ENCODE measurements at regions not wholly inside any gene's neighbourhood (a gene's known extent, or its start where the extent isn't known, plus 50 kb on each side); places are given as distances from the start of the nearest gene placed in this dataset.

- Histone ChIP-seq H4K8ac (replicated peaks; ENCODE audit: insufficient read length, low read depth, low read length) (no peak overlapping the region), H3K4me1 (ENCODE audit: insufficient read depth, low read length) (no peaks in the 10 kb centered on the region), H3K18ac (ENCODE audit: insufficient read length, low read depth, low read length) (no peak overlapping the region), H3T11ph (ENCODE audit: low read length) (no peak overlapping the region), H3K27ac (ENCODE audit: insufficient read length, low read depth, low read length) (no peak overlapping the region), H3K4me2 (ENCODE audit: insufficient read depth, insufficient read length, low read length) (no peak overlapping the region), H2BK120ac (ENCODE audit: low read depth, low read length, poor library complexity, severe bottlenecking) (no peak overlapping the region), H2BK12ac (ENCODE audit: insufficient read length, low read depth, low read length) (no peak overlapping the region), H3K23ac (ENCODE audit: insufficient read length, low read depth, low read length) (no peak overlapping the region), H3K9me3 (ENCODE audit: control insufficient read depth, low read depth, low read length) (no peaks in the 10 kb centered on the region), H4K5ac (ENCODE audit: insufficient read length, low read depth, low read length) (no peak overlapping the region), H2AK5ac (ENCODE audit: insufficient read length, low read length) (no peak overlapping the region), H2BK15ac (ENCODE audit: low read depth, low read length) (no peak overlapping the region), H3K27me3 (ENCODE audit: insufficient read depth, low read length) (no peaks in the 10 kb centered on the region), H4K20me1 (ENCODE audit: control insufficient read depth, insufficient read depth, insufficient read length) (no peaks in the 10 kb centered on the region), H4K91ac (ENCODE audit: insufficient read length, low read depth, low read length) (no peak overlapping the region), H3K79me1 (ENCODE audit: insufficient read depth, low read depth, low read length, poor library complexity, severe bottlenecking) (no peaks in the 10 kb centered on the region), H3K14ac (ENCODE audit: insufficient read depth, low read length) (no peak overlapping the region), H2AFZ (ENCODE audit: low read length) (no peak overlapping the region), H2BK20ac (ENCODE audit: low read depth, low read length, poor library complexity, severe bottlenecking) (no peak overlapping the region), H2BK5ac (ENCODE audit: insufficient read length, low read length) (no peak overlapping the region), H3K4ac (ENCODE audit: low read depth, low read length) (no peak overlapping the region), H3K79me2 (ENCODE audit: insufficient read depth, low read length) (no peaks in the 10 kb centered on the region), H3K9ac (ENCODE audit: extremely low read depth, insufficient read length, low read length) (no peak overlapping the region), H3K23me2 (ENCODE audit: insufficient read length, low read depth, low read length, poor library complexity, severe bottlenecking) (no peaks in the 10 kb centered on the region), H3K56ac (ENCODE audit: insufficient read length, low read depth, low read length) (no peak overlapping the region)
- H3K9me3 Mint-ChIP-seq = no peaks in the 10 kb centered on the region
- H3K27ac Mint-ChIP-seq = no peak overlapping the region
- H3K27me3 Mint-ChIP-seq (ENCODE audit: low read depth) = no peaks in the 10 kb centered on the region
- no peaks in the 10 kb centered on the region for H3K4me1 Mint-ChIP-seq
- no peak overlapping the region for H3K4me3 Mint-ChIP-seq
- no peak for DNase-seq
- no peak for TF ChIP-seq CTCF (conservative IDR thresholded peaks at IDR 0.05)
- H3K36me3 Mint-ChIP-seq (ENCODE audit: insufficient read depth in 1 of 3, low read depth in 3 of 3) = no peaks in the 10 kb centered on the region
- WGBS (ENCODE audit: extremely low coverage, insufficient read length, low lambda C conversion rate) = no CpG with 5 or more reads among the region's 1 CpG
Measured at GRCh38 chr5:26439121-26439520, 599.3 kb downstream of the CDH9 start.
